Progenitor cell of endocrine pancreas (in vitro differentiated cells): ENCODE measurements at regions not wholly inside any gene's neighbourhood (a gene's known extent, or its start where the extent isn't known, plus 50 kb on each side); places are given as distances from the start of the nearest gene placed in this dataset.

ENCODE experiments used
- DNase-seq: peaks from one replicate; pipeline ENCODE4 v3.0.0; 2021; ENCODE audit warnings: low spot score; ENCODE audit not compliant: unreplicated experiment
- H3K27ac Mint-ChIP-seq: 2 replicates; pipeline ENCODE4 v1.8.0; 2021; ENCODE audit warnings: mild to moderate bottlenecking, moderate library complexity, mixed read lengths
- H3K27me3 Mint-ChIP-seq: 2 replicates; pipeline ENCODE4 v1.8.0; 2021; ENCODE audit warnings: mixed read lengths
- H3K36me3 Mint-ChIP-seq: 2 replicates; pipeline ENCODE4 v1.8.0; 2022; ENCODE audit warnings: mixed read lengths; ENCODE audit not compliant: insufficient read depth
- H3K4me1 Mint-ChIP-seq: 2 replicates; pipeline ENCODE4 v1.8.0; 2021; ENCODE audit warnings: low read depth, mixed read lengths
- H3K4me3 Mint-ChIP-seq: 2 replicates; pipeline ENCODE4 v1.8.0; 2021; ENCODE audit warnings: low read depth, mild to moderate bottlenecking, moderate library complexity, mixed read lengths
- H3K9me3 Mint-ChIP-seq: 2 replicates; pipeline ENCODE4 v1.8.0; 2021; ENCODE audit warnings: low read depth, mixed read lengths
- CTCF ChIP-seq: fragments of 200-600 bp; sonication (generic); IDR thresholded peaks from one replicate; pipeline ENCODE4 v1.5.0; 2021; ENCODE audit warnings: antibody characterized with exemption, mild to moderate bottlenecking; ENCODE audit not compliant: unreplicated experiment

- no peaks in the 10 kb centered on the region for H3K36me3 Mint-ChIP-seq
- no peak overlapping the region for H3K4me3 Mint-ChIP-seq
- DNase-seq = no peak
- H3K4me1 Mint-ChIP-seq = peaks cover 3% of the 10 kb centered on the region
- H3K27ac Mint-ChIP-seq = no peak overlapping the region
- TF ChIP-seq CTCF = no peak
- peaks cover 2% of the 10 kb centered on the region for H3K27me3 Mint-ChIP-seq
- no peaks in the 10 kb centered on the region for H3K9me3 Mint-ChIP-seq
Observed at GRCh38 chr10:86591436-86591835, 62.9 kb upstream of the OPN4 start.

- TF ChIP-seq CTCF = peak; percentile 45
- H3K36me3 Mint-ChIP-seq = no peaks in the 10 kb centered on the region
- DNase-seq = no peak
Observed at GRCh38 chr10:86592413-86592812, 61.9 kb upstream of the OPN4 start.

GRCh38 chr10:86594535-86594934 is 59.8 kb upstream of the OPN4 start:
- peaks cover 6% of the 10 kb centered on the region for H3K27me3 Mint-ChIP-seq
- H3K9me3 Mint-ChIP-seq = no peaks in the 10 kb centered on the region
- peaks cover 3% of the 10 kb centered on the region for H3K4me1 Mint-ChIP-seq
- H3K36me3 Mint-ChIP-seq = no peaks in the 10 kb centered on the region
- no peak overlapping the region for H3K4me3 Mint-ChIP-seq
- H3K27ac Mint-ChIP-seq = no peak overlapping the region
- TF ChIP-seq CTCF = no peak
- DNase-seq = no peak

More at GRCh38 chr10:86592413-86592812, 61.9 kb upstream of the OPN4 start:
- no peak overlapping the region for H3K4me3 Mint-ChIP-seq
- H3K27me3 Mint-ChIP-seq = peaks cover under 1% of the 10 kb centered on the region
- H3K27ac Mint-ChIP-seq = no peak overlapping the region
- peaks cover 3% of the 10 kb centered on the region for H3K4me1 Mint-ChIP-seq
- no peaks in the 10 kb centered on the region for H3K9me3 Mint-ChIP-seq

GRCh38 chr10:86595496-86595895 is 58.9 kb upstream of the OPN4 start:
- no peaks in the 10 kb centered on the region for H3K9me3 Mint-ChIP-seq
- H3K4me1 Mint-ChIP-seq = peaks cover 6% of the 10 kb centered on the region
- H3K27ac Mint-ChIP-seq = no peak overlapping the region
- H3K4me3 Mint-ChIP-seq = no peak overlapping the region
- TF ChIP-seq CTCF = no peak
- peaks cover 9% of the 10 kb centered on the region for H3K27me3 Mint-ChIP-seq
- H3K36me3 Mint-ChIP-seq = no peaks in the 10 kb centered on the region
- DNase-seq = no peak

- Mint-ChIP-seq H3K4me1 (peaks cover 6% of the 10 kb centered on the region), H3K27me3 (peaks cover 11% of the 10 kb centered on the region), H3K36me3 (no peaks in the 10 kb centered on the region), H3K4me3 (no peak overlapping the region), H3K27ac (no peak overlapping the region), H3K9me3 (no peaks in the 10 kb centered on the region)
- no peak for DNase-seq
- TF ChIP-seq CTCF = no peak
Observed at GRCh38 chr10:86596266-86596665, 58.1 kb upstream of the OPN4 start.
